ENCODE measurements at regions not wholly inside any gene's neighbourhood (a gene's known extent, or its start where the extent isn't known, plus 50 kb on each side); places are given as distances from the start of the nearest gene placed in this dataset.
A peak's percentile ranks its signal among the peaks of the same experiment; 100 is the strongest.

GRCh38 chr4:168019921-168020320, 72.4 kb upstream of the ANXA10 start (continued):
- TF ChIP-seq ZNF425 (CRISPR knock-in tag; conservative IDR thresholded peaks at IDR 0.05) (no peak), ARID4B (CRISPR knock-in tag; IDR thresholded peaks at IDR 0.05; ENCODE audit: borderline replicate concordance) (no peak), FOXP4 (CRISPR knock-in tag; IDR thresholded peaks at IDR 0.05) (no peak), CREM (CRISPR knock-in tag; IDR thresholded peaks at IDR 0.05) (no peak), ZBTB43 (CRISPR knock-in tag; IDR thresholded peaks at IDR 0.05) (no peak)

- Mint-ChIP-seq H3K27ac (no peak overlapping the region), H3K4me1 (peaks cover 12% of the 10 kb centered on the region), H3K4me3 (no peak overlapping the region), H3K36me3 (peaks cover 25% of the 10 kb centered on the region), H3K27me3 (ENCODE audit: low read depth) (no peaks in the 10 kb centered on the region), H3K9me3 (peaks cover 30% of the 10 kb centered on the region)
- TF ChIP-seq PRDM15 (CRISPR knock-in tag; IDR thresholded peaks at IDR 0.05) = no peak
- no peak for TF ChIP-seq RORB (CRISPR knock-in tag; IDR thresholded peaks at IDR 0.05)
- no peak for TF ChIP-seq OVOL2 (CRISPR knock-in tag; IDR thresholded peaks at IDR 0.05; ENCODE audit: borderline replicate concordance)
- no peak for TF ChIP-seq ELF4 (CRISPR knock-in tag; IDR thresholded peaks at IDR 0.05; ENCODE audit: low read depth)
- ChIA-PET CTCF (no interaction called here), POLR2A (no interaction called here)
- ATAC-seq (no peak), DNase-seq (ENCODE audit: low spot score) (no peak)
Measured at GRCh38 chr4:168021666-168022065, 70.7 kb upstream of the ANXA10 start.

- H3K4me1 Mint-ChIP-seq = no peaks in the 10 kb centered on the region
- ChIA-PET POLR2A (no interaction called here), CTCF (no interaction called here)
- H3K9me3 Mint-ChIP-seq = peaks cover 49% of the 10 kb centered on the region
- no peak overlapping the region for H3K27ac Mint-ChIP-seq
- H3K27me3 Mint-ChIP-seq (ENCODE audit: low read depth) = peaks cover 2% of the 10 kb centered on the region; the same call in 1 of the 2 replicates
- DNase-seq (ENCODE audit: low spot score) = no peak
- H3K36me3 Mint-ChIP-seq = peaks cover 37% of the 10 kb centered on the region
- peak; percentile 38; the same call in 1 of the 2 replicates for ATAC-seq
- H3K4me3 Mint-ChIP-seq = no peak overlapping the region
- TF ChIP-seq ELF4 (CRISPR knock-in tag; IDR thresholded peaks at IDR 0.05; ENCODE audit: low read depth) (no peak), AR (CRISPR knock-in tag; IDR thresholded peaks at IDR 0.05) (no peak), ZNF512 (CRISPR knock-in tag; IDR thresholded peaks at IDR 0.05; ENCODE audit: borderline replicate concordance) (no peak), HMGA2 (CRISPR knock-in tag; IDR thresholded peaks at IDR 0.05) (no peak)
Measured at GRCh38 chr4:168028568-168028967, 63.8 kb upstream of the ANXA10 start.
